SK-N-SH (cell line): ENCODE measurements at regions not wholly inside any gene's neighbourhood (a gene's known extent, or its start where the extent isn't known, plus 50 kb on each side); places are given as distances from the start of the nearest gene placed in this dataset.

Experiments used
- CTCF ChIA-PET: fragments of 300-600, 350-600 bp; formaldehyde crosslinking; extraction: SDS; loops from one replicate; lab custom pipeline; 2021; lab: Yijun Ruan, JAX
- POLR2A ChIA-PET: fragments of 350-600 bp; sonication (Branson Sonifier 250); formaldehyde crosslinking; extraction: SDS; loops from one replicate; lab custom pipeline; 2020; ENCODE audit warnings: antibody characterized with exemption, inconsistent platforms; lab: Yijun Ruan, JAX
- DNase-seq: peaks from one replicate; pipeline ENCODE4 v3.0.0; 2012
- H2AFZ ChIP-seq: fragments of 200-600 bp; sonication (generic); 2 replicates; pipeline ENCODE4 v1.8.1; 2016; ENCODE audit warnings: antibody characterized with exemption, mild to moderate bottlenecking, low read depth
- H3F3A ChIP-seq: fragments of 200-600 bp; sonication (generic); replicated peaks from 2 replicates; pipeline ENCODE3; 2016; ENCODE audit warnings: antibody characterized with exemption, mild to moderate bottlenecking; ENCODE audit not compliant: insufficient read depth
- H3K27ac ChIP-seq, 2 experiments: fragments of 200-500 bp in 1 of 2; fragments of 200-600 bp in 1 of 2; sonication (Bioruptor generic) in 1 of 2; sonication (generic), shearing (Covaris generic) in 1 of 2; 2 replicates each; pipeline versions ENCODE4 v1.5.1 to v1.6.1; 2014 to 2016; ENCODE audit warnings: low read depth in 2 of 2, inconsistent platforms in 1 of 2, low read length in 1 of 2, mild to moderate bottlenecking in 1 of 2, mixed read lengths in 1 of 2
- H3K27me3 ChIP-seq: fragments of 200-600 bp; sonication (generic), shearing (Covaris generic); 2 replicates; pipeline ENCODE4 v1.6.1; 2016; ENCODE audit warnings: mixed run types; ENCODE audit not compliant: insufficient read depth
- H3K36me3 ChIP-seq, 2 experiments: fragments of 200-500 bp in 1 of 2; fragments of 200-600 bp in 1 of 2; sonication (Bioruptor generic) in 1 of 2; sonication (generic) in 1 of 2; replicated peaks in 1 of 2; 2 replicates each; pipeline versions ENCODE3 to v1.5.1; 2014 to 2016; ENCODE audit warnings: low read length in 1 of 2, mild to moderate bottlenecking in 1 of 2; ENCODE audit not compliant: insufficient read depth in 2 of 2, control insufficient read depth in 1 of 2
- H3K4me1 ChIP-seq, 2 experiments: fragments of 200-500 bp in 1 of 2; fragments of 200-600 bp in 1 of 2; sonication (Bioruptor generic) in 1 of 2; sonication (generic), shearing (Covaris generic) in 1 of 2; 2 replicates each; pipeline versions ENCODE4 v1.5.1 to v1.6.1; 2014 to 2016; ENCODE audit warnings: low read depth in 1 of 2, low read length in 1 of 2, mixed run types in 1 of 2; ENCODE audit not compliant: insufficient read depth in 2 of 2, control insufficient read depth in 1 of 2
- H3K4me2 ChIP-seq: fragments of 200-600 bp; sonication (generic), shearing (Covaris generic); 2 replicates; pipeline ENCODE4 v1.6.1; 2017; ENCODE audit warnings: mixed run types
- H3K4me3 ChIP-seq, 2 experiments: fragments of 200-500 bp in 1 of 2; fragments of 200-600 bp in 1 of 2; sonication (Bioruptor generic) in 1 of 2; sonication (generic), shearing (Covaris generic) in 1 of 2; 2 replicates each; pipeline versions ENCODE4 v1.5.1 to v1.8.1; 2014 to 2016; ENCODE audit warnings: low read depth in 2 of 2, inconsistent platforms in 1 of 2, low read length in 1 of 2, mild to moderate bottlenecking in 1 of 2, mixed read lengths in 1 of 2, moderate library complexity in 1 of 2
- H3K79me2 ChIP-seq: fragments of 200-600 bp; sonication (generic); 2 replicates; pipeline ENCODE4 v1.8.1; 2017; ENCODE audit warnings: mild to moderate bottlenecking; ENCODE audit not compliant: insufficient read depth
- H3K9ac ChIP-seq: fragments of 200-600 bp; sonication (generic); 2 replicates; pipeline ENCODE4 v1.6.1; 2017; ENCODE audit warnings: mixed run types
- H3K9me2 ChIP-seq: fragments of 200-600 bp; sonication (generic); 2 replicates; pipeline ENCODE4 v1.6.1; 2017; ENCODE audit warnings: mixed run types
- H3K9me3 ChIP-seq: fragments of 200-600 bp; sonication (generic); 2 replicates; pipeline ENCODE4 v1.6.1; 2017; ENCODE audit warnings: mixed run types, mild to moderate bottlenecking, moderate library complexity
- H4K20me1 ChIP-seq: fragments of 200-600 bp; sonication (generic); 2 replicates; pipeline ENCODE4 v1.6.1; 2017; ENCODE audit warnings: mild to moderate bottlenecking, mixed run types; ENCODE audit not compliant: insufficient read depth
- ELF1 ChIP-seq: IDR thresholded peaks from 2 replicates; pipeline ENCODE4 v1.4.0; 2012
- EP300 ChIP-seq, 2 experiments: IDR thresholded peaks; 2 replicates each; pipeline versions ENCODE4 v1.4.0 to v1.6.1; 2012; ENCODE audit warnings: borderline replicate concordance in 1 of 2, low read depth in 1 of 2, low read length in 1 of 2
- FOXM1 ChIP-seq: IDR thresholded peaks from 2 replicates; pipeline ENCODE4 v1.4.0; 2012; ENCODE audit warnings: low read depth, mild to moderate bottlenecking
- MXI1 ChIP-seq: IDR thresholded peaks from 2 replicates; pipeline ENCODE4 v1.6.1; 2012; ENCODE audit warnings: mild to moderate bottlenecking, low read depth, low read length, improper control_type of control experiment
- NFIC ChIP-seq: IDR thresholded peaks from 2 replicates; pipeline ENCODE4 v1.4.0; 2012; ENCODE audit warnings: borderline replicate concordance
- POLR2AphosphoS5 ChIP-seq: IDR thresholded peaks from 2 replicates; pipeline ENCODE4 v1.6.1; 2012; ENCODE audit warnings: low read depth, low read length
- RCOR1 ChIP-seq: fragments of 150-350 bp; IDR thresholded peaks from 2 replicates; pipeline ENCODE4 v1.6.1; 2017; ENCODE audit warnings: antibody characterized with exemption, low read length
- RXRA ChIP-seq: IDR thresholded peaks from 2 replicates; pipeline ENCODE4 v1.4.0; 2012; ENCODE audit warnings: low read depth, mild to moderate bottlenecking, borderline replicate concordance
- TAF1 ChIP-seq: IDR thresholded peaks from 2 replicates; pipeline ENCODE4 v1.6.1; 2012; ENCODE audit warnings: low read depth, mild to moderate bottlenecking, low read length, moderate library complexity, borderline replicate concordance
- TCF12 ChIP-seq: IDR thresholded peaks from 2 replicates; pipeline ENCODE4 v1.4.0; 2012
- TEAD4 ChIP-seq: IDR thresholded peaks from 2 replicates; pipeline ENCODE4 v1.4.0; 2012; ENCODE audit warnings: mild to moderate bottlenecking, borderline replicate concordance; ENCODE audit not compliant: insufficient read depth
- YY1 ChIP-seq: IDR thresholded peaks from 2 replicates; pipeline ENCODE4 v1.4.0; 2012; ENCODE audit warnings: low read depth, mild to moderate bottlenecking
- WGBS: methylation state at CpG from one replicate; pipeline ENCODE4 v1.1.6; 2017; ENCODE audit warnings: low lambda C conversion rate; 5-methylcytosine and 5-hydroxymethylcytosine counted together
- TF ChIP-seq, protein P1 (sequence below): IDR thresholded peaks from 2 replicates; pipeline ENCODE4 v1.4.0; 2012; ENCODE audit warnings: low read depth, borderline replicate concordance
- TF ChIP-seq, protein P2 (sequence below): IDR thresholded peaks from 2 replicates; pipeline ENCODE4 v1.4.0; 2012; ENCODE audit warnings: low read depth
- TF ChIP-seq, protein P3 (sequence below): IDR thresholded peaks from 2 replicates; pipeline ENCODE4 v1.6.1; 2012; ENCODE audit warnings: mild to moderate bottlenecking, low read depth, low read length, moderate library complexity
- TF ChIP-seq, protein P4 (sequence below): fragments of 150-350 bp; IDR thresholded peaks from 2 replicates; pipeline ENCODE4 v1.6.1; 2017; ENCODE audit warnings: antibody characterized with exemption, low read length, low read depth, borderline replicate concordance
- TF ChIP-seq, protein P5 (sequence below): fragments of 150-350 bp; IDR thresholded peaks from 2 replicates; pipeline ENCODE4 v1.6.1; 2016; ENCODE audit warnings: mild to moderate bottlenecking, low read depth, low read length

DNA sequence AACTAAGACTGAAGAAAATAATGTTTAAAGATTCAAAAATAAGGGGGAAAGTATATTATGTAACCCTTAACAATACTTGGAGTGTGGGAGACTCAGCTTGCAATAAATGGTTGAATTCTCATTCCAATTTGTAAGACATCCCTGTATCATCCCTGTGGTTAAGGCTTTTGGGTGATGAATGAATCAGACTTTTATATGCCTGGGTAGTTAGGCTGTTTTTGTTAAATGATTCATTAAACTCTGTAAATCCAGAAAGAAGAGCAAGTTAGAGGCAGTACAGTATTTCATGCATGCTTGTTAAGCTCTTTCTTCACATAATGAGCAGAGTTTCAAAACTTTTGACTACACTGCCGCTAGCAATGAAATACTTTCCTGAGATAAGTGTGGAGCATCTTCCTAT, 948.8 kb downstream of the SOCS6 start:
- no peak overlapping the region for H3K4me2 ChIP-seq
- no peaks in the 10 kb centered on the region for H3K36me3 ChIP-seq
- no peak overlapping the region for H2AFZ ChIP-seq
- ChIA-PET POLR2A (no interaction called here), CTCF (interaction anchor here (0.6 kb wide), 2 partner anchors 32 to 38 kb away, joined by 3 read pairs; no protein-coding TSS in a partner anchor)
- no peaks in the 10 kb centered on the region for H3K9me3 ChIP-seq
- H3K4me1 ChIP-seq, result peaks cover 0 to 2% of the 10 kb centered on the region in 2 experiments; a peak in 2 of 4 replicates
- H3K27ac ChIP-seq, result no peak overlapping the region
- no peaks in the 10 kb centered on the region for H4K20me1 ChIP-seq
- 70% methylated on average over 1 of the region's 1 CpG for WGBS
- TF ChIP-seq FOXM1 (no peak), RCOR1 (no peak), TEAD4 (no peak), TCF12 (no peak), RXRA (no peak), NFIC (no peak), MXI1 (no peak), TAF1 (no peak), YY1 (no peak), EP300 (IDR thresholded peaks at IDR 0.05; ENCODE audit: borderline replicate concordance in 1 of 2, low read depth in 1 of 2, low read length in 1 of 2) (no peak), POLR2AphosphoS5 (no peak), ELF1 (no peak)
- TF ChIP-seq, protein P1, sequence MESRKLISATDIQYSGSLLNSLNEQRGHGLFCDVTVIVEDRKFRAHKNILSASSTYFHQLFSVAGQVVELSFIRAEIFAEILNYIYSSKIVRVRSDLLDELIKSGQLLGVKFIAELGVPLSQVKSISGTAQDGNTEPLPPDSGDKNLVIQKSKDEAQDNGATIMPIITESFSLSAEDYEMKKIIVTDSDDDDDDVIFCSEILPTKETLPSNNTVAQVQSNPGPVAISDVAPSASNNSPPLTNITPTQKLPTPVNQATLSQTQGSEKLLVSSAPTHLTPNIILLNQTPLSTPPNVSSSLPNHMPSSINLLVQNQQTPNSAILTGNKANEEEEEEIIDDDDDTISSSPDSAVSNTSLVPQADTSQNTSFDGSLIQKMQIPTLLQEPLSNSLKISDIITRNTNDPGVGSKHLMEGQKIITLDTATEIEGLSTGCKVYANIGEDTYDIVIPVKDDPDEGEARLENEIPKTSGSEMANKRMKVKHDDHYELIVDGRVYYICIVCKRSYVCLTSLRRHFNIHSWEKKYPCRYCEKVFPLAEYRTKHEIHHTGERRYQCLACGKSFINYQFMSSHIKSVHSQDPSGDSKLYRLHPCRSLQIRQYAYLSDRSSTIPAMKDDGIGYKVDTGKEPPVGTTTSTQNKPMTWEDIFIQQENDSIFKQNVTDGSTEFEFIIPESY, result no peak
- TF ChIP-seq, protein P2, sequence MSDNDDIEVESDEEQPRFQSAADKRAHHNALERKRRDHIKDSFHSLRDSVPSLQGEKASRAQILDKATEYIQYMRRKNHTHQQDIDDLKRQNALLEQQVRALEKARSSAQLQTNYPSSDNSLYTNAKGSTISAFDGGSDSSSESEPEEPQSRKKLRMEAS, result no peak
- H3K4me3 ChIP-seq, result no peak overlapping the region
- H3K79me2 ChIP-seq, result no peaks in the 10 kb centered on the region
- no peak overlapping the region for H3K9ac ChIP-seq
- H3K27me3 ChIP-seq, result no peaks in the 10 kb centered on the region
- no peaks in the 10 kb centered on the region for H3K9me2 ChIP-seq
- no peaks in the 10 kb centered on the region for H3F3A ChIP-seq
- DNase-seq, result no peak

DNA sequence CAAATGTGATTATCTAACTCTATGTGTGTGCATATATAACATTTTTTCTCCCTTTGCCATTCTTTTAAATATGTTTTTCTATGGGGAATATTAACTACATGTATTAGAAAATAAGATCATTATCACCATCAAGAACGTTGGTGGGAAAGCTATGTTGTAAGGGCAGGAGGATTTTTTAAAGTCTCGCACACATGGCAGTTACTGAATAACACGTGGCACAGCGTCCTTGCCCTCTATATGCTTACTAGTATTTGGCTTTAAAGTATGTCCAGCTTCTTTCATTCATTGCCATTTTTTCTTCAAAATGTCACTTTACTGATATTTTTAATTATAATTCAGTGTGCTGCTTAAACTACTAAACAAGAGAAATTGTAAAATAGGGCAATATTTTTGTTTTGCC, 944.3 kb downstream of the SOCS6 start:
- DNase-seq, result no peak
- no peaks in the 10 kb centered on the region for H3K9me3 ChIP-seq
- H3K36me3 ChIP-seq, result no peaks in the 10 kb centered on the region
- POLR2A ChIA-PET, result no interaction called here
- no peaks in the 10 kb centered on the region; a peak in 2 of 4 replicates for H3K4me1 ChIP-seq
- H3K9me2 ChIP-seq, result no peaks in the 10 kb centered on the region
- WGBS, result 74% methylated on average over 4 of the region's 4 CpGs
- no peaks in the 10 kb centered on the region for H4K20me1 ChIP-seq
- no peak overlapping the region for H3K4me3 ChIP-seq
- TF ChIP-seq, protein P3, sequence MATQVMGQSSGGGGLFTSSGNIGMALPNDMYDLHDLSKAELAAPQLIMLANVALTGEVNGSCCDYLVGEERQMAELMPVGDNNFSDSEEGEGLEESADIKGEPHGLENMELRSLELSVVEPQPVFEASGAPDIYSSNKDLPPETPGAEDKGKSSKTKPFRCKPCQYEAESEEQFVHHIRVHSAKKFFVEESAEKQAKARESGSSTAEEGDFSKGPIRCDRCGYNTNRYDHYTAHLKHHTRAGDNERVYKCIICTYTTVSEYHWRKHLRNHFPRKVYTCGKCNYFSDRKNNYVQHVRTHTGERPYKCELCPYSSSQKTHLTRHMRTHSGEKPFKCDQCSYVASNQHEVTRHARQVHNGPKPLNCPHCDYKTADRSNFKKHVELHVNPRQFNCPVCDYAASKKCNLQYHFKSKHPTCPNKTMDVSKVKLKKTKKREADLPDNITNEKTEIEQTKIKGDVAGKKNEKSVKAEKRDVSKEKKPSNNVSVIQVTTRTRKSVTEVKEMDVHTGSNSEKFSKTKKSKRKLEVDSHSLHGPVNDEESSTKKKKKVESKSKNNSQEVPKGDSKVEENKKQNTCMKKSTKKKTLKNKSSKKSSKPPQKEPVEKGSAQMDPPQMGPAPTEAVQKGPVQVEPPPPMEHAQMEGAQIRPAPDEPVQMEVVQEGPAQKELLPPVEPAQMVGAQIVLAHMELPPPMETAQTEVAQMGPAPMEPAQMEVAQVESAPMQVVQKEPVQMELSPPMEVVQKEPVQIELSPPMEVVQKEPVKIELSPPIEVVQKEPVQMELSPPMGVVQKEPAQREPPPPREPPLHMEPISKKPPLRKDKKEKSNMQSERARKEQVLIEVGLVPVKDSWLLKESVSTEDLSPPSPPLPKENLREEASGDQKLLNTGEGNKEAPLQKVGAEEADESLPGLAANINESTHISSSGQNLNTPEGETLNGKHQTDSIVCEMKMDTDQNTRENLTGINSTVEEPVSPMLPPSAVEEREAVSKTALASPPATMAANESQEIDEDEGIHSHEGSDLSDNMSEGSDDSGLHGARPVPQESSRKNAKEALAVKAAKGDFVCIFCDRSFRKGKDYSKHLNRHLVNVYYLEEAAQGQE, result no peak
- TF ChIP-seq, protein P4, sequence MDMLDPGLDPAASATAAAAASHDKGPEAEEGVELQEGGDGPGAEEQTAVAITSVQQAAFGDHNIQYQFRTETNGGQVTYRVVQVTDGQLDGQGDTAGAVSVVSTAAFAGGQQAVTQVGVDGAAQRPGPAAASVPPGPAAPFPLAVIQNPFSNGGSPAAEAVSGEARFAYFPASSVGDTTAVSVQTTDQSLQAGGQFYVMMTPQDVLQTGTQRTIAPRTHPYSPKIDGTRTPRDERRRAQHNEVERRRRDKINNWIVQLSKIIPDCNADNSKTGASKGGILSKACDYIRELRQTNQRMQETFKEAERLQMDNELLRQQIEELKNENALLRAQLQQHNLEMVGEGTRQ, result no peak
- TF ChIP-seq ELF1 (no peak), YY1 (no peak), FOXM1 (no peak), RXRA (no peak)
- TF ChIP-seq, protein P5, sequence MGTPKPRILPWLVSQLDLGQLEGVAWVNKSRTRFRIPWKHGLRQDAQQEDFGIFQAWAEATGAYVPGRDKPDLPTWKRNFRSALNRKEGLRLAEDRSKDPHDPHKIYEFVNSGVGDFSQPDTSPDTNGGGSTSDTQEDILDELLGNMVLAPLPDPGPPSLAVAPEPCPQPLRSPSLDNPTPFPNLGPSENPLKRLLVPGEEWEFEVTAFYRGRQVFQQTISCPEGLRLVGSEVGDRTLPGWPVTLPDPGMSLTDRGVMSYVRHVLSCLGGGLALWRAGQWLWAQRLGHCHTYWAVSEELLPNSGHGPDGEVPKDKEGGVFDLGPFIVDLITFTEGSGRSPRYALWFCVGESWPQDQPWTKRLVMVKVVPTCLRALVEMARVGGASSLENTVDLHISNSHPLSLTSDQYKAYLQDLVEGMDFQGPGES, result no peak
- TF ChIP-seq, all 33 proteins: peak for 0
- H3K27ac ChIP-seq, result no peak overlapping the region
- H2AFZ ChIP-seq, result no peak overlapping the region
- H3K27me3 ChIP-seq, result no peaks in the 10 kb centered on the region
- H3K79me2 ChIP-seq, result no peaks in the 10 kb centered on the region
- H3K4me2 ChIP-seq, result no peak overlapping the region
- no peaks in the 10 kb centered on the region for H3F3A ChIP-seq
- CTCF ChIA-PET, result interaction anchor here (0.6 to 0.9 kb wide), 3 partner anchors 8 to 658 kb away, joined by 3 read pairs; no protein-coding TSS in a partner anchor
- no peak overlapping the region for H3K9ac ChIP-seq
